A673 (cell line): ENCODE measurements at regions not wholly inside any gene's neighbourhood (a gene's known extent, or its start where the extent isn't known, plus 50 kb on each side); places are given as distances from the start of the nearest gene placed in this dataset.

Source experiments
- BruUV-seq: library from RNA; stranded (reverse); fragments of 400-500 nt; replicated peaks from 2 replicates; lab custom pipeline; 2021; lab: Mats Ljungman, UMichigan
- CTCF ChIA-PET: fragments of 300-600 bp; sonication (Branson Sonifier 250); formaldehyde crosslinking; loops from one replicate; lab custom pipeline; 2022; ENCODE audit warnings: antibody characterized with exemption; lab: Charles Lee
- POLR2A ChIA-PET: fragments of 300-600 bp; sonication (Branson Sonifier 250); formaldehyde crosslinking; loops from one replicate; lab custom pipeline; 2022; ENCODE audit warnings: antibody characterized with exemption; ENCODE audit not compliant: low non-redundant PET; lab: Charles Lee
- DNase-seq: peaks from one replicate; pipeline ENCODE4 v3.0.0-alpha.2; 2015; ENCODE audit warnings: low spot score
- H3K27ac ChIP-seq: fragments of 200-600 bp; sonication (generic); 2 replicates; pipeline ENCODE4 v1.5.1; 2016; ENCODE audit warnings: mixed run types, low read depth, mild to moderate bottlenecking, mixed read lengths, antibody characterized with exemption, low read length; ENCODE audit not compliant: poor library complexity, severe bottlenecking
- H3K27me3 ChIP-seq: fragments of 200-600 bp; sonication (generic); replicated peaks from 2 replicates; pipeline ENCODE4 v1.6.1; 2017; ENCODE audit warnings: mixed run types, low read depth, mild to moderate bottlenecking, mixed read lengths, antibody characterized with exemption, low read length; ENCODE audit not compliant: insufficient read depth, poor library complexity
- H3K36me3 ChIP-seq: fragments of 200-600 bp; sonication (generic); 2 replicates; pipeline ENCODE4 v1.6.1; 2016; ENCODE audit warnings: mixed run types, mild to moderate bottlenecking, mixed read lengths, antibody characterized with exemption, low read length; ENCODE audit not compliant: insufficient read depth, poor library complexity, severe bottlenecking
- H3K4me1 ChIP-seq: fragments of 200-600 bp; sonication (generic); 2 replicates; pipeline ENCODE4 v1.6.1; 2017; ENCODE audit warnings: mixed run types, mild to moderate bottlenecking, mixed read lengths, antibody characterized with exemption, low read length; ENCODE audit not compliant: insufficient read depth, poor library complexity, severe bottlenecking
- H3K4me3 ChIP-seq: fragments of 200-600 bp; sonication (generic); 2 replicates; pipeline ENCODE4 v1.5.1; 2016; ENCODE audit warnings: low read depth, mixed run types, mild to moderate bottlenecking, mixed read lengths, low read length; ENCODE audit not compliant: poor library complexity, severe bottlenecking
- H3K9me3 ChIP-seq: fragments of 200-600 bp; sonication (generic); 2 replicates; pipeline ENCODE4 v1.6.1; 2016; ENCODE audit warnings: mixed run types, low read depth, mild to moderate bottlenecking, mixed read lengths, antibody characterized with exemption, low read length; ENCODE audit not compliant: poor library complexity, severe bottlenecking
- EZH2 ChIP-seq: fragments of 200-600 bp; sonication (generic); IDR thresholded peaks from 2 replicates; pipeline ENCODE4 v1.6.1; 2017; ENCODE audit warnings: borderline replicate concordance, low read depth, mild to moderate bottlenecking, mixed read lengths, antibody characterized with exemption, low read length; ENCODE audit not compliant: poor library complexity, severe bottlenecking
- intact Hi-C: fragments of 100-400 bp; cut with micrococcal nuclease; formaldehyde crosslinking; loops from one replicate; pipeline ENCODE4 v1.10.0; 2022; ENCODE audit not compliant: unreplicated experiment
- TF ChIP-seq, protein P1 (sequence below): fragments of 300-800, 200-600 bp; sonication (generic); conservative IDR thresholded peaks from 2 replicates; pipeline ENCODE4 v1.5.1; 2017; ENCODE audit warnings: low read depth, mild to moderate bottlenecking, antibody characterized with exemption, low read length, moderate library complexity, mixed read lengths

DNA sequence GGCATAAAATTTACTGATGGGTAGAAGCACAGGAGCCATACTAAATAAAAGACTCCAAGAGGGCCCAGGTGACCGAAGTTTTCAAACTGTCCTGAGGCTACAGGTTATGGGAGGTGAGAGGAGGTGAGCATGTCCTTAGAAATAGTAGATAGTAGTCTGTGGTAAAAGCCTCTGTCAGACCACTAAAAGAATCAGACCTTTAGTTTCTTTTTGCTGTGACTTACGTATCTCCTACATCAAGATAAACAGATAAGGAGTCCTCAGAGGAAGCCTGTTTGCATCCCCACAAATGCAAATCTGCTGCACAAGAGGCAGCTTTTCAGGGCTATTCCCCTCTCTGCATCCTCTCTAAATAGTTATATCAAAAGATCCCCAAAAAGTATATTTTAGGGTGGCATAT lies 711.6 kb upstream of the SLITRK6 start:
- intact Hi-C loops: no loop called here
- H3K4me3 ChIP-seq: no peak overlapping the region
- ChIA-PET POLR2A (no interaction called here), CTCF (no interaction called here)
- no peaks in the 10 kb centered on the region for H3K27me3 ChIP-seq
- no TSS peak for BruUV-seq
- no peaks in the 10 kb centered on the region for H3K36me3 ChIP-seq
- no peak overlapping the region for H3K27ac ChIP-seq
- no peaks in the 10 kb centered on the region for H3K9me3 ChIP-seq
- H3K4me1 ChIP-seq: no peaks in the 10 kb centered on the region
- DNase-seq: no peak
- no peak for TF ChIP-seq EZH2
- TF ChIP-seq, protein P1, sequence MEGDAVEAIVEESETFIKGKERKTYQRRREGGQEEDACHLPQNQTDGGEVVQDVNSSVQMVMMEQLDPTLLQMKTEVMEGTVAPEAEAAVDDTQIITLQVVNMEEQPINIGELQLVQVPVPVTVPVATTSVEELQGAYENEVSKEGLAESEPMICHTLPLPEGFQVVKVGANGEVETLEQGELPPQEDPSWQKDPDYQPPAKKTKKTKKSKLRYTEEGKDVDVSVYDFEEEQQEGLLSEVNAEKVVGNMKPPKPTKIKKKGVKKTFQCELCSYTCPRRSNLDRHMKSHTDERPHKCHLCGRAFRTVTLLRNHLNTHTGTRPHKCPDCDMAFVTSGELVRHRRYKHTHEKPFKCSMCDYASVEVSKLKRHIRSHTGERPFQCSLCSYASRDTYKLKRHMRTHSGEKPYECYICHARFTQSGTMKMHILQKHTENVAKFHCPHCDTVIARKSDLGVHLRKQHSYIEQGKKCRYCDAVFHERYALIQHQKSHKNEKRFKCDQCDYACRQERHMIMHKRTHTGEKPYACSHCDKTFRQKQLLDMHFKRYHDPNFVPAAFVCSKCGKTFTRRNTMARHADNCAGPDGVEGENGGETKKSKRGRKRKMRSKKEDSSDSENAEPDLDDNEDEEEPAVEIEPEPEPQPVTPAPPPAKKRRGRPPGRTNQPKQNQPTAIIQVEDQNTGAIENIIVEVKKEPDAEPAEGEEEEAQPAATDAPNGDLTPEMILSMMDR: no peak

DNA sequence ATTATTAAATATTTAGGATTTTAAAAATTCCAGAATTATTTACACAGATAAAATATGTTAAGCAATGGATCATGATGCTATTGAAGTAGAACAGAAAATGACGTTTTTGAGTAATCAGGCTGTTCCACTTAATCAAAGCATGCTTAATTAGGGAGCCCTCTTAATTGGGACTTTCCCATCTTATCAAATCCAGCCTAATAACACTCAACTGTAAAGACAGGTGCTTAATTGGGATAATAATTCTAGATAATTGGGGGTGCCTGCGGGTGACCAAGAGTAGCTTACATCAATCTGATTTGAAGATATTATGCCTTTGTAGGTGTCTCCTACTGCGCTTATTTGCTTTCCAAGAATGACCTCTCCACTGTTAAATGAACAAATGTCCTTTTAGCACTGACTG lies 742.2 kb upstream of the SLITRK6 start:
- no peaks in the 10 kb centered on the region for H3K36me3 ChIP-seq

GRCh38 chr13:86554066-86554465 lies 754.8 kb upstream of the SLITRK6 start:
- no TSS peak for BruUV-seq
- intact Hi-C loops: no loop called here

More for the DNA sequence above, 742.2 kb upstream of the SLITRK6 start:
- DNase-seq: no peak
- POLR2A ChIA-PET: no interaction called here
- no peak for TF ChIP-seq EZH2
- TF ChIP-seq, protein P1: no peak
- intact Hi-C loops: no loop called here
- Histone ChIP-seq H3K4me3 (no peak overlapping the region), H3K27ac (no peak overlapping the region), H3K9me3 (no peaks in the 10 kb centered on the region), H3K4me1 (no peaks in the 10 kb centered on the region), H3K27me3 (no peaks in the 10 kb centered on the region)
- BruUV-seq: no TSS peak
- CTCF ChIA-PET: no interaction called here

More at GRCh38 chr13:86554066-86554465, 754.8 kb upstream of the SLITRK6 start:
- Histone ChIP-seq H3K4me3 (no peak overlapping the region), H3K9me3 (no peaks in the 10 kb centered on the region), H3K27me3 (no peaks in the 10 kb centered on the region), H3K36me3 (no peaks in the 10 kb centered on the region), H3K27ac (no peak overlapping the region), H3K4me1 (no peaks in the 10 kb centered on the region)
- POLR2A ChIA-PET: no interaction called here
- DNase-seq: no peak
- TF ChIP-seq, protein P1: no peak
- no peak for TF ChIP-seq EZH2
- CTCF ChIA-PET: no interaction called here
